ENCODE measurements at regions not wholly inside any gene's neighbourhood (a gene's known extent, or its start where the extent isn't known, plus 50 kb on each side); places are given as distances from the start of the nearest gene placed in this dataset.

DNA sequence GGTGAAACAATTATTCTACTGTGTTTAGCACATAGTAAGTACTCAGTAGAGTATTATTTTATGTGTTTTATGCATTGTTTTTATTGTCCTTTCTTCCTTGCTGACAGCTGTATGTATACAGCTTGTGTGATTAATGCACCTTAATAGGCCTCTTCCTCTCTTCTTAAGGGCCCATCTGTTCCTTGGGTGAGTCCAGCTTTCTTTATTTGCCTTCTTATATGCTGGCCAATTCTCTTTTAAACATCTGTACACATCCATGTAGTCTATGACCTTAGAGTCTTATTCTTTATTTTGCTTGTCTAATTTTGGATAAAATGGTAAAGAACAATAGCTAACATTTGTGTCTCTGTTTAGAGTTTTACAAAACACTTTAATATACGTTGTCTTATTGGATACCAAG, 333.7 kb upstream of the MEIS1 start:
- TF ChIP-seq POLR2A (IDR thresholded peaks at IDR 0.05) = no peak
- TF ChIP-seq, protein P1, sequence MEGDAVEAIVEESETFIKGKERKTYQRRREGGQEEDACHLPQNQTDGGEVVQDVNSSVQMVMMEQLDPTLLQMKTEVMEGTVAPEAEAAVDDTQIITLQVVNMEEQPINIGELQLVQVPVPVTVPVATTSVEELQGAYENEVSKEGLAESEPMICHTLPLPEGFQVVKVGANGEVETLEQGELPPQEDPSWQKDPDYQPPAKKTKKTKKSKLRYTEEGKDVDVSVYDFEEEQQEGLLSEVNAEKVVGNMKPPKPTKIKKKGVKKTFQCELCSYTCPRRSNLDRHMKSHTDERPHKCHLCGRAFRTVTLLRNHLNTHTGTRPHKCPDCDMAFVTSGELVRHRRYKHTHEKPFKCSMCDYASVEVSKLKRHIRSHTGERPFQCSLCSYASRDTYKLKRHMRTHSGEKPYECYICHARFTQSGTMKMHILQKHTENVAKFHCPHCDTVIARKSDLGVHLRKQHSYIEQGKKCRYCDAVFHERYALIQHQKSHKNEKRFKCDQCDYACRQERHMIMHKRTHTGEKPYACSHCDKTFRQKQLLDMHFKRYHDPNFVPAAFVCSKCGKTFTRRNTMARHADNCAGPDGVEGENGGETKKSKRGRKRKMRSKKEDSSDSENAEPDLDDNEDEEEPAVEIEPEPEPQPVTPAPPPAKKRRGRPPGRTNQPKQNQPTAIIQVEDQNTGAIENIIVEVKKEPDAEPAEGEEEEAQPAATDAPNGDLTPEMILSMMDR (IDR thresholded peaks at IDR 0.05) = no peak
